ENCODE measurements at regions not wholly inside any gene's neighbourhood (a gene's known extent, or its start where the extent isn't known, plus 50 kb on each side); places are given as distances from the start of the nearest gene placed in this dataset.
"Not testable (repeated sequence)": the region's sequence is repeated elsewhere in the genome, so short reads cannot be mapped to it uniquely, and the experiment has no call there.

GRCh38 chr5:104556957-104557356 is 994.4 kb upstream of the NUDT12 start:
- WGBS (ENCODE audit: insufficient coverage): 44% methylated on average over 2 of the region's 3 CpGs
- Histone ChIP-seq H3K9ac (ENCODE audit: low read length) (no peak overlapping the region), H3K36me3 (replicated peaks in 1 of 2; ENCODE audit: control extremely low read depth in 1 of 2, control insufficient read depth in 1 of 2, extremely low read depth in 1 of 2, insufficient read depth in 2 of 2, low read length in 1 of 2) (no peaks in the 10 kb centered on the region), H4K20me1 (ENCODE audit: control insufficient read depth, insufficient read depth, low read length, poor library complexity, severe bottlenecking) (no peaks in the 10 kb centered on the region), H3K4me1 (ENCODE audit: control insufficient read depth in 2 of 2, insufficient read depth in 2 of 2, low read length in 2 of 2) (no peaks in the 10 kb centered on the region), H2AFZ (ENCODE audit: insufficient read depth, low read depth, low read length, poor library complexity, severe bottlenecking) (no peak overlapping the region), H3K9me3 (ENCODE audit: control extremely low read depth in 1 of 3, control insufficient read depth in 2 of 3, insufficient read depth in 1 of 3, low read length in 2 of 3) (peaks cover 0 to 6% (median 2%) of the 10 kb centered on the region in 3 donors), H3K27ac (ENCODE audit: low read length in 2 of 2) (no peak overlapping the region), H3K4me2 (replicated peaks; ENCODE audit: low read depth, low read length, poor library complexity, severe bottlenecking) (no peak overlapping the region), H3K79me2 (ENCODE audit: control insufficient read depth, insufficient read depth, low read length) (no peaks in the 10 kb centered on the region), H3K27me3 (replicated peaks in 1 of 4; ENCODE audit: control extremely low read depth in 1 of 4, control insufficient read depth in 3 of 4, insufficient read depth in 4 of 4, low read length in 3 of 4) (no peaks in the 10 kb centered on the region), H3K4me3 (ENCODE audit: control extremely low read depth in 1 of 5, extremely low read depth in 1 of 5, insufficient read depth in 1 of 5, low read depth in 2 of 5, low read length in 4 of 5) (no peak overlapping the region)
- H3K27ac Mint-ChIP-seq: no peak overlapping the region
- intact Hi-C loops (cut with micrococcal nuclease): no loop called here
- peaks cover 7% of the 10 kb centered on the region for H3K9me3 Mint-ChIP-seq (ENCODE audit: insufficient read depth)
- no peaks in the 10 kb centered on the region for H3K27me3 Mint-ChIP-seq
- no peak overlapping the region for H3K4me3 Mint-ChIP-seq
- TF ChIP-seq, protein P1, sequence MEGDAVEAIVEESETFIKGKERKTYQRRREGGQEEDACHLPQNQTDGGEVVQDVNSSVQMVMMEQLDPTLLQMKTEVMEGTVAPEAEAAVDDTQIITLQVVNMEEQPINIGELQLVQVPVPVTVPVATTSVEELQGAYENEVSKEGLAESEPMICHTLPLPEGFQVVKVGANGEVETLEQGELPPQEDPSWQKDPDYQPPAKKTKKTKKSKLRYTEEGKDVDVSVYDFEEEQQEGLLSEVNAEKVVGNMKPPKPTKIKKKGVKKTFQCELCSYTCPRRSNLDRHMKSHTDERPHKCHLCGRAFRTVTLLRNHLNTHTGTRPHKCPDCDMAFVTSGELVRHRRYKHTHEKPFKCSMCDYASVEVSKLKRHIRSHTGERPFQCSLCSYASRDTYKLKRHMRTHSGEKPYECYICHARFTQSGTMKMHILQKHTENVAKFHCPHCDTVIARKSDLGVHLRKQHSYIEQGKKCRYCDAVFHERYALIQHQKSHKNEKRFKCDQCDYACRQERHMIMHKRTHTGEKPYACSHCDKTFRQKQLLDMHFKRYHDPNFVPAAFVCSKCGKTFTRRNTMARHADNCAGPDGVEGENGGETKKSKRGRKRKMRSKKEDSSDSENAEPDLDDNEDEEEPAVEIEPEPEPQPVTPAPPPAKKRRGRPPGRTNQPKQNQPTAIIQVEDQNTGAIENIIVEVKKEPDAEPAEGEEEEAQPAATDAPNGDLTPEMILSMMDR (IDR thresholded peaks at IDR 0.05): no peak
- no peak for TF ChIP-seq EZH2 (IDR thresholded peaks at IDR 0.05; ENCODE audit: borderline replicate concordance, insufficient read depth, low read depth, low read length, poor library complexity, severe bottlenecking)
- no peak for ATAC-seq (ENCODE audit: low read depth)
- ChIA-PET POLR2A (no interaction called here), CTCF (no interaction called here)
- no peaks in the 10 kb centered on the region for H3K4me1 Mint-ChIP-seq
- DNase-seq: no peak

DNA sequence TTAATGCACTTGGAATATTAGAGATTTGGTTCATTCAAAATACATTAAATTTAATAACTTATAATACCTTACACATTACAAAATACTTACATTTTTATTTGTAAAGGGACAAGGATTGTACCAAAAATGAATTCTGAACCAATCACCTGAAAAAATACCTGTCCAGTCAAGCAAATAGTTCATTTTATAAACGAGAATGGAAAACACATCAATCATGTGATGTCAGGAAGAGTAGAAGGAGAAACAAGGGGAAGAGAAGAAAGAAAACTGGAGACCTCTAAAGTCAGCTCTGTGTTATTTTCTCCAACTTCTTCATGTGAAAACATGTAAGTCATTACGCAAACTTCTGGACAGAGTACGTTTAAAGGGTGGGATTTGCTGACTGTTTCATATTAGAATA is 989.0 kb upstream of the NUDT12 start:
- H3K79me2 ChIP-seq (ENCODE audit: control insufficient read depth, insufficient read depth, low read length): no peaks in the 10 kb centered on the region
- intact Hi-C loops (cut with micrococcal nuclease): no loop called here
- ATAC-seq (ENCODE audit: low read depth) (no peak), DNase-seq (no peak)
- no peak overlapping the region for H3K27ac Mint-ChIP-seq
- no peaks in the 10 kb centered on the region for H3K4me1 ChIP-seq (ENCODE audit: control insufficient read depth in 2 of 2, insufficient read depth in 2 of 2, low read length in 2 of 2)
- TF ChIP-seq, protein P1 (IDR thresholded peaks at IDR 0.05): no peak
- no peak for TF ChIP-seq EZH2 (IDR thresholded peaks at IDR 0.05; ENCODE audit: borderline replicate concordance, insufficient read depth, low read depth, low read length, poor library complexity, severe bottlenecking)
- H3K27me3 Mint-ChIP-seq: no peaks in the 10 kb centered on the region
- H3K4me2 ChIP-seq (replicated peaks; ENCODE audit: low read depth, low read length, poor library complexity, severe bottlenecking): no peak overlapping the region
- no peak overlapping the region for H3K27ac ChIP-seq (ENCODE audit: low read length in 2 of 2)
- no peaks in the 10 kb centered on the region for H3K4me1 Mint-ChIP-seq
- no peak overlapping the region for H3K4me3 Mint-ChIP-seq
- peaks cover 0 to 1% (median 0%) of the 10 kb centered on the region in 3 donors for H3K9me3 ChIP-seq (ENCODE audit: control extremely low read depth in 1 of 3, control insufficient read depth in 2 of 3, insufficient read depth in 1 of 3, low read length in 2 of 3)
- CTCF ChIA-PET: no interaction called here
- no peak overlapping the region for H3K9ac ChIP-seq (ENCODE audit: low read length)
- H2AFZ ChIP-seq (ENCODE audit: insufficient read depth, low read depth, low read length, poor library complexity, severe bottlenecking): no peak overlapping the region
- no peaks in the 10 kb centered on the region for H3K27me3 ChIP-seq (replicated peaks in 1 of 4; ENCODE audit: control extremely low read depth in 1 of 4, control insufficient read depth in 3 of 4, insufficient read depth in 4 of 4, low read length in 3 of 4)
- H3K4me3 ChIP-seq (ENCODE audit: control extremely low read depth in 1 of 5, extremely low read depth in 1 of 5, insufficient read depth in 1 of 5, low read depth in 2 of 5, low read length in 4 of 5): no peak overlapping the region
- no peaks in the 10 kb centered on the region for H3K36me3 ChIP-seq (replicated peaks in 1 of 2; ENCODE audit: control extremely low read depth in 1 of 2, control insufficient read depth in 1 of 2, extremely low read depth in 1 of 2, insufficient read depth in 2 of 2, low read length in 1 of 2)
- POLR2A ChIA-PET: no interaction called here
- peaks cover 11% of the 10 kb centered on the region for H3K9me3 Mint-ChIP-seq (ENCODE audit: insufficient read depth)
- no CpG with 5 or more reads among the region's 3 CpGs for WGBS (ENCODE audit: insufficient coverage)
- no peaks in the 10 kb centered on the region for H4K20me1 ChIP-seq (ENCODE audit: control insufficient read depth, insufficient read depth, low read length, poor library complexity, severe bottlenecking)

DNA sequence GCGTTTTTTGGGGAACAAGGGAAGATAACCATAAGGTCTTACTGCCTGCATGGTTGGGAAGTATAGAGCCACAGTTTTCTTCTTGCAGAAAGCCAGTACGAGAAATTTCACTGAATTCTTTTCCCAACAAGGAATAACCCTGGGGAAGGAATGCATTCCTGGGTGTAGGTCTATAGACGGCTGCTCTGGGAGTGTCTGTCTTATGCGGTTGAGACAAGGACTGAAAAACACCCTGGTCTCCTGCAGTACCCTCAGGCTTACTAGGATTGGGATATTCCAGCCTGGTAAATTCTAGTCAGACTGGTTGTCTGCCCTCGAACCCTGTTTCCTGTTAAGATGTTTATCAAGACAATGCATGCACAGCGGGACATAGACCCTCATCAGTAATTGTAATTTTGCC is 984.3 kb upstream of the NUDT12 start:
- H3K27me3 ChIP-seq (replicated peaks in 1 of 4; ENCODE audit: control extremely low read depth in 1 of 4, control insufficient read depth in 3 of 4, insufficient read depth in 4 of 4, low read length in 3 of 4); DNase-seq; CTCF ChIA-PET; H3K27me3 Mint-ChIP-seq; ATAC-seq (ENCODE audit: low read depth); H3K9me3 ChIP-seq (ENCODE audit: control extremely low read depth in 1 of 3, control insufficient read depth in 2 of 3, insufficient read depth in 1 of 3, low read length in 2 of 3); H3K4me1 ChIP-seq (ENCODE audit: control insufficient read depth in 2 of 2, insufficient read depth in 2 of 2, low read length in 2 of 2); intact Hi-C loops (cut with micrococcal nuclease); H3K79me2 ChIP-seq (ENCODE audit: control insufficient read depth, insufficient read depth, low read length); H2AFZ ChIP-seq (ENCODE audit: insufficient read depth, low read depth, low read length, poor library complexity, severe bottlenecking); H3K4me3 Mint-ChIP-seq; H3K36me3 ChIP-seq (replicated peaks in 1 of 2; ENCODE audit: control extremely low read depth in 1 of 2, control insufficient read depth in 1 of 2, extremely low read depth in 1 of 2, insufficient read depth in 2 of 2, low read length in 1 of 2); H4K20me1 ChIP-seq (ENCODE audit: control insufficient read depth, insufficient read depth, low read length, poor library complexity, severe bottlenecking); H3K4me3 ChIP-seq (ENCODE audit: control extremely low read depth in 1 of 5, extremely low read depth in 1 of 5, insufficient read depth in 1 of 5, low read depth in 2 of 5, low read length in 4 of 5); H3K4me1 Mint-ChIP-seq; POLR2A ChIA-PET; H3K9ac ChIP-seq (ENCODE audit: low read length); H3K4me2 ChIP-seq (replicated peaks; ENCODE audit: low read depth, low read length, poor library complexity, severe bottlenecking); H3K27ac ChIP-seq (ENCODE audit: low read length in 2 of 2); H3K27ac Mint-ChIP-seq: not testable (repeated sequence)
- 88% methylated on average over 3 of the region's 6 CpGs for WGBS (ENCODE audit: insufficient coverage)
- H3K9me3 Mint-ChIP-seq (ENCODE audit: insufficient read depth): peaks cover 18% of the 10 kb centered on the region
